Neural progenitor cell (in vitro differentiated cells): ENCODE measurements at regions not wholly inside any gene's neighbourhood (a gene's known extent, or its start where the extent isn't known, plus 50 kb on each side); places are given as distances from the start of the nearest gene placed in this dataset.

ENCODE experiments used
- EZH2 ChIP-seq: fragments of 200-600 bp; sonication (generic); IDR thresholded peaks from 2 replicates; pipeline ENCODE4 v1.6.1; 2017; ENCODE audit warnings: antibody characterized with exemption, mild to moderate bottlenecking, moderate library complexity
- TF ChIP-seq, protein P1 (sequence below): fragments of 200-600 bp; sonication (generic); IDR thresholded peaks from 2 replicates; pipeline ENCODE4 v1.5.1; 2017; ENCODE audit warnings: antibody characterized with exemption, mild to moderate bottlenecking

DNA sequence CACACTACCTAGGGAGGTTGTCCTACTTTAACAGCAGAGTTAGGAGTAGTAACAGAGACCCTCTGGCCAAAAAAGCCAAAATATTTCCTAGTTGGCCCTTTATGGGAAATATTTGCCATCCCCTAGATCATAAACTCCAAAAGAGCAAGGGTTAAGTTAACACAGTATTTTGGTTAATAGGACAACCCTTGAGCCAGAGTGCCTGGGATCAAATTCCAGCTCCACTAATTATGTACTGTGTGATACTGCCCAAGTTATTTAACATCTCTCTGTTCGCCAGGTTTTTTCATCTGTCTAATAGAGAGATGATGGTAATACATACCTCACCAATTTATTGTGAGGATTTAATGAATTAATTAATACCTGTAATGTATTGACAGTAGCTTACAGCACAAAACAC lies 767.4 kb downstream of the KCNJ2 start:
- TF ChIP-seq, protein P1, sequence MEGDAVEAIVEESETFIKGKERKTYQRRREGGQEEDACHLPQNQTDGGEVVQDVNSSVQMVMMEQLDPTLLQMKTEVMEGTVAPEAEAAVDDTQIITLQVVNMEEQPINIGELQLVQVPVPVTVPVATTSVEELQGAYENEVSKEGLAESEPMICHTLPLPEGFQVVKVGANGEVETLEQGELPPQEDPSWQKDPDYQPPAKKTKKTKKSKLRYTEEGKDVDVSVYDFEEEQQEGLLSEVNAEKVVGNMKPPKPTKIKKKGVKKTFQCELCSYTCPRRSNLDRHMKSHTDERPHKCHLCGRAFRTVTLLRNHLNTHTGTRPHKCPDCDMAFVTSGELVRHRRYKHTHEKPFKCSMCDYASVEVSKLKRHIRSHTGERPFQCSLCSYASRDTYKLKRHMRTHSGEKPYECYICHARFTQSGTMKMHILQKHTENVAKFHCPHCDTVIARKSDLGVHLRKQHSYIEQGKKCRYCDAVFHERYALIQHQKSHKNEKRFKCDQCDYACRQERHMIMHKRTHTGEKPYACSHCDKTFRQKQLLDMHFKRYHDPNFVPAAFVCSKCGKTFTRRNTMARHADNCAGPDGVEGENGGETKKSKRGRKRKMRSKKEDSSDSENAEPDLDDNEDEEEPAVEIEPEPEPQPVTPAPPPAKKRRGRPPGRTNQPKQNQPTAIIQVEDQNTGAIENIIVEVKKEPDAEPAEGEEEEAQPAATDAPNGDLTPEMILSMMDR = no peak
- no peak for TF ChIP-seq EZH2
